CD14-positive monocyte (primary cell): ENCODE measurements at regions not wholly inside any gene's neighbourhood (a gene's known extent, or its start where the extent isn't known, plus 50 kb on each side); places are given as distances from the start of the nearest gene placed in this dataset.

Source experiments
- DNase-seq, 3 donors: peaks; one replicate each; pipeline ENCODE4 v3.0.0-alpha.2; 2011 to 2022
- H2AFZ ChIP-seq: 2 replicates; pipeline ENCODE4 v1.6.0; 2012; ENCODE audit warnings: mild to moderate bottlenecking, low read depth, low read length, inconsistent platforms; ENCODE audit not compliant: insufficient read depth, poor library complexity, severe bottlenecking
- H3K27ac ChIP-seq, 2 donors: 1 replicate in 1 of 2; 2 replicates in 1 of 2; pipeline ENCODE4 v1.5.1; 2012 to 2013; ENCODE audit warnings: low read length in 2 of 2, control low read depth in 1 of 2, inconsistent platforms in 1 of 2, low read depth in 1 of 2, mild to moderate bottlenecking in 1 of 2
- H3K27me3 ChIP-seq, 2 donors: one replicate each; pipeline versions ENCODE4 v1.6.0 to v1.6.1; 2011 to 2013; ENCODE audit warnings: low read length in 2 of 2; ENCODE audit not compliant: control insufficient read depth in 2 of 2, insufficient read depth in 2 of 2
- H3K36me3 ChIP-seq, 2 donors: replicated peaks in 1 of 2; 1 replicate in 1 of 2; 2 replicates in 1 of 2; pipeline versions ENCODE4 v1.5.1 to v1.6.1; 2012 to 2013; ENCODE audit warnings: low read length in 2 of 2, control low read depth in 1 of 2, inconsistent platforms in 1 of 2, mild to moderate bottlenecking in 1 of 2; ENCODE audit not compliant: insufficient read depth in 2 of 2, control insufficient read depth in 1 of 2
- H3K4me1 ChIP-seq, 2 donors: 1 replicate in 1 of 2; 2 replicates in 1 of 2; pipeline versions ENCODE4 v1.5.1 to v1.6.1; 2012 to 2013; ENCODE audit warnings: low read length in 2 of 2, control low read depth in 1 of 2, inconsistent platforms in 1 of 2, mild to moderate bottlenecking in 1 of 2, moderate library complexity in 1 of 2; ENCODE audit not compliant: insufficient read depth in 2 of 2, control insufficient read depth in 1 of 2
- H3K4me2 ChIP-seq: replicated peaks from 2 replicates; pipeline ENCODE3; 2012; ENCODE audit warnings: low read length, moderate library complexity, mild to moderate bottlenecking; ENCODE audit not compliant: poor library complexity, severe bottlenecking; ENCODE audit errors: extremely low read depth
- H3K4me3 ChIP-seq, 3 experiments: fragments of 200-600 bp in 1 of 3; sonication (generic) in 1 of 3; replicated peaks in 1 of 3; 1 replicate in 2 of 3; 2 replicates in 1 of 3; pipeline ENCODE4 v1.5.1; 2011 to 2013; ENCODE audit warnings: low read length in 3 of 3, mild to moderate bottlenecking in 3 of 3, control low read depth in 2 of 3, low read depth in 2 of 3, inconsistent platforms in 1 of 3, moderate library complexity in 1 of 3
- H3K79me2 ChIP-seq: 2 replicates; pipeline ENCODE4 v1.6.0; 2012; ENCODE audit warnings: mild to moderate bottlenecking, control low read depth, inconsistent platforms, low read length, moderate library complexity; ENCODE audit not compliant: insufficient read depth
- H3K9ac ChIP-seq: 2 replicates; pipeline ENCODE4 v1.6.0; 2017; ENCODE audit warnings: low read length, mild to moderate bottlenecking; ENCODE audit not compliant: insufficient read depth, poor library complexity, severe bottlenecking
- H3K9me3 ChIP-seq, 2 donors: replicated peaks in 1 of 2; 1 replicate in 1 of 2; 2 replicates in 1 of 2; pipeline versions ENCODE4 v1.5.1 to v1.6.1; 2012 to 2013; ENCODE audit warnings: low read length in 2 of 2, control low read depth in 1 of 2; ENCODE audit not compliant: control insufficient read depth in 1 of 2, insufficient read depth in 1 of 2
- H4K20me1 ChIP-seq: 2 replicates; pipeline ENCODE4 v1.6.0; 2012; ENCODE audit warnings: mild to moderate bottlenecking, low read length, control low read depth, moderate library complexity; ENCODE audit not compliant: insufficient read depth
- H3K27ac Mint-ChIP-seq, 7 donors: one replicate each; pipeline ENCODE4 v1.8.0; 2020; ENCODE audit warnings: mild to moderate bottlenecking in 7 of 7, mixed read lengths in 7 of 7, moderate library complexity in 6 of 7, inconsistent platforms in 2 of 7
- H3K27me3 Mint-ChIP-seq, 3 donors: one replicate each; pipeline ENCODE4 v1.8.0; 2021 to 2022; ENCODE audit warnings: low read depth in 3 of 3, mild to moderate bottlenecking in 3 of 3, mixed read lengths in 3 of 3, moderate library complexity in 3 of 3, inconsistent platforms in 1 of 3
- H3K36me3 Mint-ChIP-seq, 2 donors: one replicate each; pipeline ENCODE4 v1.8.0; 2020; ENCODE audit warnings: mixed read lengths in 2 of 2, inconsistent platforms in 1 of 2, mild to moderate bottlenecking in 1 of 2
- H3K4me1 Mint-ChIP-seq: one replicate; pipeline ENCODE4 v1.8.0; 2020; ENCODE audit warnings: mild to moderate bottlenecking, mixed read lengths
- H3K4me3 Mint-ChIP-seq, 2 donors: one replicate each; pipeline ENCODE4 v1.8.0; 2020; ENCODE audit warnings: mild to moderate bottlenecking in 2 of 2, mixed read lengths in 2 of 2, moderate library complexity in 1 of 2
- H3K9me3 Mint-ChIP-seq, 7 donors: one replicate each; pipeline ENCODE4 v1.8.0; 2020 to 2022; ENCODE audit warnings: mixed read lengths in 7 of 7, mild to moderate bottlenecking in 6 of 7, moderate library complexity in 6 of 7, inconsistent platforms in 2 of 7
- CTCF ChIP-seq: fragments of 200-600 bp; IDR thresholded peaks from one replicate; pipeline ENCODE4 v1.8.0; 2022; ENCODE audit warnings: antibody characterized with exemption, mild to moderate bottlenecking
- WGBS: methylation state at CpG from one replicate; pipeline ENCODE4 v1.1.5; 2013; ENCODE audit warnings: missing lambda C conversion rate; ENCODE audit not compliant: insufficient coverage; 5-methylcytosine and 5-hydroxymethylcytosine counted together
- intact Hi-C, 2 donors: fragments of 100-400 bp; cut with micrococcal nuclease; formaldehyde crosslinking; loops; one replicate each; pipeline versions ENCODE4 v1.15.0 to v1.15.1; 2023

GRCh38 chr1:187129132-187129531 is 300.4 kb downstream of the PLA2G4A start:
- no peak overlapping the region for H3K4me3 ChIP-seq
- Mint-ChIP-seq H3K27me3 (no peaks in the 10 kb centered on the region), H3K9me3 (peaks cover 0 to 8% (median 2%) of the 10 kb centered on the region in 7 donors), H3K4me3 (no peak overlapping the region), H3K36me3 (no peaks in the 10 kb centered on the region), H3K27ac (no peak overlapping the region), H3K4me1 (no peaks in the 10 kb centered on the region)
- no peak overlapping the region for H3K27ac ChIP-seq
- no peaks in the 10 kb centered on the region for H3K27me3 ChIP-seq
- H3K79me2 ChIP-seq, result no peaks in the 10 kb centered on the region
- intact Hi-C loops, result no loop called here
- WGBS, result no CpG with 5 or more reads among the region's 1 CpG
- H3K9me3 ChIP-seq, result peaks cover 3 to 7% of the 10 kb centered on the region in 2 donors
- TF ChIP-seq CTCF, result no peak
- H2AFZ ChIP-seq, result no peak overlapping the region
- H3K36me3 ChIP-seq, result no peaks in the 10 kb centered on the region
- H4K20me1 ChIP-seq, result no peaks in the 10 kb centered on the region
- DNase-seq, result no peak
- no peak overlapping the region for H3K4me2 ChIP-seq
- H3K4me1 ChIP-seq, result no peaks in the 10 kb centered on the region
- H3K9ac ChIP-seq, result no peak overlapping the region

GRCh38 chr1:187143783-187144182 is 315.0 kb downstream of the PLA2G4A start:
- Histone ChIP-seq H3K79me2 (no peaks in the 10 kb centered on the region), H4K20me1 (no peaks in the 10 kb centered on the region), H3K36me3 (no peaks in the 10 kb centered on the region), H3K27ac (no peak overlapping the region), H3K27me3 (no peaks in the 10 kb centered on the region), H3K4me2 (no peak overlapping the region), H3K9ac (no peak overlapping the region), H3K4me1 (no peaks in the 10 kb centered on the region), H3K4me3 (no peak overlapping the region), H2AFZ (no peak overlapping the region), H3K9me3 (peaks cover 0 to 9% of the 10 kb centered on the region in 2 donors)
- intact Hi-C loops, result no loop called here
- H3K27ac Mint-ChIP-seq, result no peak overlapping the region
- peaks cover 0 to 2% (median 0%) of the 10 kb centered on the region in 3 donors for H3K27me3 Mint-ChIP-seq
- H3K36me3 Mint-ChIP-seq, result no peaks in the 10 kb centered on the region
- no peak for DNase-seq
- peaks cover 2 to 27% (median 13%) of the 10 kb centered on the region in 7 donors for H3K9me3 Mint-ChIP-seq
- no peaks in the 10 kb centered on the region for H3K4me1 Mint-ChIP-seq
- H3K4me3 Mint-ChIP-seq, result no peak overlapping the region
- no peak for TF ChIP-seq CTCF
